IMR-90 (cell line): ENCODE measurements at regions not wholly inside any gene's neighbourhood (a gene's known extent, or its start where the extent isn't known, plus 50 kb on each side); places are given as distances from the start of the nearest gene placed in this dataset.

Experiments used
- ATAC-seq: fragments of 200-7000 bp; cut with Tn5 transposase; 2 replicates; pipeline ENCODE4 v1.9.1; 2020; ENCODE audit warnings: low read depth, mild to moderate bottlenecking, moderate library complexity
- BruUV-seq: library from RNA; stranded (reverse); fragments of 400-500 nt; replicated peaks from 2 replicates; lab custom pipeline; 2021; lab: Mats Ljungman, UMichigan
- CTCF ChIA-PET: fragments of 300-600 bp; formaldehyde crosslinking; extraction: SDS; loops from one replicate; lab custom pipeline; 2021; ENCODE audit warnings: antibody characterized with exemption; lab: Yijun Ruan, JAX
- POLR2A ChIA-PET: fragments of 300-600 bp; sonication (Branson Sonifier 250); formaldehyde crosslinking; loops from one replicate; lab custom pipeline; 2022; ENCODE audit warnings: antibody characterized with exemption; ENCODE audit not compliant: unreplicated experiment; lab: Charles Lee
- DNase-seq: peaks from one replicate; pipeline ENCODE4 v3.0.0; 2013
- H2AFZ ChIP-seq: replicated peaks from 2 replicates; pipeline ENCODE3; 2013; ENCODE audit warnings: low read length, mild to moderate bottlenecking; ENCODE audit not compliant: poor library complexity
- H2AK5ac ChIP-seq: 2 replicates; pipeline ENCODE4 v1.6.1; 2013; ENCODE audit warnings: low read depth, low read length, inconsistent platforms
- H2AK9ac ChIP-seq: replicated peaks from 2 replicates; pipeline ENCODE3; 2013; ENCODE audit warnings: mild to moderate bottlenecking, low read depth, low read length, moderate library complexity; ENCODE audit not compliant: poor library complexity
- H2BK120ac ChIP-seq: 2 replicates; pipeline ENCODE4 v1.6.1; 2013; ENCODE audit warnings: low read depth, low read length, inconsistent platforms
- H2BK15ac ChIP-seq: 3 replicates; pipeline ENCODE4 v1.6.1; 2013; ENCODE audit warnings: low read depth, low read length, inconsistent platforms
- H2BK20ac ChIP-seq: 2 replicates; pipeline ENCODE4 v1.6.1; 2013; ENCODE audit warnings: low read depth, mild to moderate bottlenecking, inconsistent platforms, low read length, moderate library complexity
- H2BK5ac ChIP-seq: 2 replicates; pipeline ENCODE4 v1.6.1; 2013; ENCODE audit warnings: mild to moderate bottlenecking, low read depth, low read length, inconsistent platforms; ENCODE audit not compliant: poor library complexity, severe bottlenecking
- H3K14ac ChIP-seq: replicated peaks from 2 replicates; pipeline ENCODE4 v1.6.1; 2013; ENCODE audit warnings: low read depth, low read length, inconsistent platforms
- H3K18ac ChIP-seq: 2 replicates; pipeline ENCODE4 v1.6.1; 2013; ENCODE audit warnings: low read depth, low read length, control low read depth
- H3K23ac ChIP-seq: 2 replicates; pipeline ENCODE4 v1.6.1; 2013; ENCODE audit warnings: low read depth, low read length, inconsistent platforms
- H3K27ac ChIP-seq: 2 replicates; pipeline ENCODE4 v1.5.1; 2013; ENCODE audit warnings: mild to moderate bottlenecking, control low read depth, low read length; ENCODE audit not compliant: insufficient read depth
- H3K27me3 ChIP-seq: 2 replicates; pipeline ENCODE4 v1.6.1; 2013; ENCODE audit warnings: low read length; ENCODE audit not compliant: control insufficient read depth, insufficient read depth
- H3K36me3 ChIP-seq: 2 replicates; pipeline ENCODE4 v1.6.1; 2013; ENCODE audit warnings: low read length, mixed read lengths; ENCODE audit not compliant: control insufficient read depth, insufficient read depth
- H3K4ac ChIP-seq: 2 replicates; pipeline ENCODE4 v1.6.1; 2013; ENCODE audit warnings: low read depth, low read length, inconsistent platforms
- H3K4me1 ChIP-seq: 2 replicates; pipeline ENCODE4 v1.6.1; 2013; ENCODE audit warnings: low read length, mixed read lengths; ENCODE audit not compliant: control insufficient read depth, insufficient read depth
- H3K4me2 ChIP-seq: 2 replicates; pipeline ENCODE4 v1.6.1; 2013; ENCODE audit warnings: low read depth, mild to moderate bottlenecking, control low read depth, low read length, moderate library complexity
- H3K4me3 ChIP-seq: 2 replicates; pipeline ENCODE4 v1.5.1; 2013; ENCODE audit warnings: low read depth, mild to moderate bottlenecking, control low read depth, low read length, moderate library complexity; ENCODE audit not compliant: insufficient read depth
- H3K56ac ChIP-seq: 2 replicates; pipeline ENCODE4 v1.6.1; 2013; ENCODE audit warnings: low read length, inconsistent platforms; ENCODE audit not compliant: insufficient read depth; ENCODE audit errors: extremely low read depth
- H3K79me1 ChIP-seq, 2 experiments: 2 replicates each; pipeline ENCODE4 v1.6.1; 2013; ENCODE audit warnings: low read length in 2 of 2, inconsistent platforms in 1 of 2, low read depth in 1 of 2
- H3K9ac ChIP-seq: 2 replicates; pipeline ENCODE4 v1.6.1; 2013; ENCODE audit warnings: low read depth, low read length, control low read depth
- H3K9me1 ChIP-seq: 2 replicates; pipeline ENCODE4 v1.6.1; 2013; ENCODE audit warnings: low read length, inconsistent platforms; ENCODE audit not compliant: insufficient read depth
- H3K9me3 ChIP-seq: 2 replicates; pipeline ENCODE4 v1.6.1; 2013; ENCODE audit warnings: low read length; ENCODE audit not compliant: control insufficient read depth, insufficient read depth
- H4K20me1 ChIP-seq: 2 replicates; pipeline ENCODE4 v1.6.1; 2013; ENCODE audit warnings: low read length, inconsistent platforms; ENCODE audit not compliant: insufficient read depth
- H4K5ac ChIP-seq: 2 replicates; pipeline ENCODE4 v1.6.1; 2013; ENCODE audit warnings: mild to moderate bottlenecking, low read depth, low read length, control low read depth
- H4K8ac ChIP-seq, 2 experiments: 2 replicates each; pipeline ENCODE4 v1.6.1; 2013; ENCODE audit warnings: low read depth in 2 of 2, low read length in 2 of 2, control low read depth in 1 of 2, inconsistent platforms in 1 of 2
- H4K91ac ChIP-seq: 2 replicates; pipeline ENCODE4 v1.6.1; 2013; ENCODE audit warnings: low read depth, low read length, inconsistent platforms; ENCODE audit not compliant: insufficient read depth
- FOS ChIP-seq: fragments of 150-350 bp; IDR thresholded peaks from 2 replicates; pipeline ENCODE4 v1.6.1; 2016; ENCODE audit warnings: low read depth, low read length
- RFX5 ChIP-seq: IDR thresholded peaks from 2 replicates; pipeline ENCODE4 v1.8.0; 2012; ENCODE audit warnings: low read depth, mild to moderate bottlenecking, low read length, moderate library complexity
- WGBS, 2 experiments: methylation state at CpG; one replicate each; pipeline versions ENCODE4 v1.1.5 to v1.1.7; 2013; ENCODE audit warnings: missing lambda C conversion rate in 2 of 2; ENCODE audit not compliant: insufficient read length in 1 of 2; ENCODE audit errors: extremely low coverage in 2 of 2; 5-methylcytosine and 5-hydroxymethylcytosine counted together
- dilution Hi-C: fragments of 300-500 bp; cut with HindIII; formaldehyde crosslinking; loops from one replicate; pipeline ENCODE4 v1.14.3; 2018; ENCODE audit warnings: low sequenced_read_pairs; ENCODE audit not compliant: unreplicated experiment
- in situ Hi-C: fragments of 300-500 bp; cut with MboI; formaldehyde crosslinking; loops from 3 replicates; pipeline ENCODE4 v1.14.3; 2019; ENCODE audit warnings: low sequenced_read_pairs, inconsistent platforms, mixed read lengths
- intact Hi-C: fragments of 100-400 bp; cut with micrococcal nuclease; formaldehyde crosslinking; loops from 2 replicates; pipeline ENCODE4 v1.10.0; 2022

- CTCF ChIA-PET = no interaction called here
- BruUV-seq = no TSS peak
- Histone ChIP-seq H2BK5ac (no peak overlapping the region), H3K27ac (no peak overlapping the region), H2BK20ac (no peak overlapping the region), H3K4me3 (no peak overlapping the region), H2BK15ac (no peak overlapping the region), H3K56ac (no peak overlapping the region), H3K36me3 (no peaks in the 10 kb centered on the region), H2BK120ac (no peak overlapping the region), H3K23ac (no peak overlapping the region), H2AK9ac (no peak overlapping the region), H3K14ac (no peak overlapping the region), H3K4me1 (no peaks in the 10 kb centered on the region), H3K4me2 (no peak overlapping the region), H4K91ac (no peak overlapping the region), H3K9me3 (peaks cover 13% of the 10 kb centered on the region), H3K79me1 (no peaks in the 10 kb centered on the region), H3K4ac (no peak overlapping the region), H2AK5ac (no peak overlapping the region), H3K18ac (no peak overlapping the region), H3K9ac (no peak overlapping the region), H3K9me1 (no peaks in the 10 kb centered on the region), H2AFZ (no peak overlapping the region), H3K27me3 (no peaks in the 10 kb centered on the region), H4K8ac (no peak overlapping the region), H4K5ac (no peak overlapping the region), H4K20me1 (no peaks in the 10 kb centered on the region)
- TF ChIP-seq FOS (no peak), RFX5 (no peak)
- in situ Hi-C loops (no loop called here), dilution Hi-C loops (no loop called here), intact Hi-C loops (no loop called here)
- no CpG with 5 or more reads among the region's 3 CpGs for WGBS, 2 experiments
- no peak for ATAC-seq
- DNase-seq = no peak
- POLR2A ChIA-PET = no interaction called here
These were observed 75.6 kb downstream of the TLR4 start for GRCh38 chr9:117779760-117780159.
